Nephron (organoid): ENCODE measurements at regions not wholly inside any gene's neighbourhood (a gene's known extent, or its start where the extent isn't known, plus 50 kb on each side); places are given as distances from the start of the nearest gene placed in this dataset.

Source experiments
- H3K27ac Mint-ChIP-seq, 3 experiments: 2 replicates each; pipeline ENCODE4 v1.8.0; 2020; ENCODE audit warnings: mixed read lengths in 3 of 3, mild to moderate bottlenecking in 2 of 3, moderate library complexity in 1 of 3
- H3K27me3 Mint-ChIP-seq: 2 replicates; pipeline ENCODE4 v1.8.0; 2021; ENCODE audit warnings: low read depth, mild to moderate bottlenecking, moderate library complexity, mixed read lengths
- H3K36me3 Mint-ChIP-seq: 2 replicates; pipeline ENCODE4 v1.8.0; 2020; ENCODE audit warnings: low read depth, mixed read lengths
- H3K4me1 Mint-ChIP-seq: 2 replicates; pipeline ENCODE4 v1.8.0; 2020; ENCODE audit warnings: mixed read lengths
- H3K4me3 Mint-ChIP-seq, 3 experiments: 2 replicates each; pipeline ENCODE4 v1.8.0; 2020; ENCODE audit warnings: mild to moderate bottlenecking in 3 of 3, mixed read lengths in 3 of 3, moderate library complexity in 2 of 3
- H3K9me3 Mint-ChIP-seq: 2 replicates; pipeline ENCODE4 v1.8.0; 2020; ENCODE audit warnings: mixed read lengths
- CTCF ChIP-seq, 3 experiments: fragments of 200-600 bp; sonication (generic); IDR thresholded peaks; one replicate each; pipeline ENCODE4 v1.5.0; 2021; ENCODE audit warnings: antibody characterized with exemption in 3 of 3; ENCODE audit not compliant: unreplicated experiment in 3 of 3

- peaks cover 41% of the 10 kb centered on the region for H3K4me1 Mint-ChIP-seq
- peak overlapping the region; percentile 7 to 89 (median 57) for H3K27ac Mint-ChIP-seq
- H3K27me3 Mint-ChIP-seq: peaks cover 4% of the 10 kb centered on the region
- no peaks in the 10 kb centered on the region for H3K9me3 Mint-ChIP-seq
- H3K4me3 Mint-ChIP-seq: no peak overlapping the region
- TF ChIP-seq CTCF (IDR thresholded peaks at IDR 0.05; ENCODE audit: unreplicated experiment in 3 of 3): no peak
- H3K36me3 Mint-ChIP-seq: no peaks in the 10 kb centered on the region
These were observed 83.2 kb upstream of the HNF1B start for GRCh38 chr17:37827905-37828650.

- Mint-ChIP-seq H3K36me3 (no peaks in the 10 kb centered on the region), H3K4me3 (no peak overlapping the region), H3K27ac (peak overlapping the region; percentile 84 to 96 (median 95)), H3K4me1 (peaks cover 41% of the 10 kb centered on the region), H3K27me3 (no peaks in the 10 kb centered on the region), H3K9me3 (no peaks in the 10 kb centered on the region)
- no peak for TF ChIP-seq CTCF (IDR thresholded peaks at IDR 0.05; ENCODE audit: unreplicated experiment in 3 of 3)
These were observed 81.9 kb upstream of the HNF1B start for GRCh38 chr17:37826497-37827430.

- Mint-ChIP-seq H3K4me1 (peaks cover 41% of the 10 kb centered on the region), H3K9me3 (no peaks in the 10 kb centered on the region), H3K4me3 (no peak overlapping the region), H3K36me3 (no peaks in the 10 kb centered on the region), H3K27ac (peak overlapping the region; percentile 84 to 96 (median 95)), H3K27me3 (no peaks in the 10 kb centered on the region)
- TF ChIP-seq CTCF (IDR thresholded peaks at IDR 0.05; ENCODE audit: unreplicated experiment in 3 of 3): no peak
These were observed 81.0 kb upstream of the HNF1B start for GRCh38 chr17:37825851-37826250.

DNA sequence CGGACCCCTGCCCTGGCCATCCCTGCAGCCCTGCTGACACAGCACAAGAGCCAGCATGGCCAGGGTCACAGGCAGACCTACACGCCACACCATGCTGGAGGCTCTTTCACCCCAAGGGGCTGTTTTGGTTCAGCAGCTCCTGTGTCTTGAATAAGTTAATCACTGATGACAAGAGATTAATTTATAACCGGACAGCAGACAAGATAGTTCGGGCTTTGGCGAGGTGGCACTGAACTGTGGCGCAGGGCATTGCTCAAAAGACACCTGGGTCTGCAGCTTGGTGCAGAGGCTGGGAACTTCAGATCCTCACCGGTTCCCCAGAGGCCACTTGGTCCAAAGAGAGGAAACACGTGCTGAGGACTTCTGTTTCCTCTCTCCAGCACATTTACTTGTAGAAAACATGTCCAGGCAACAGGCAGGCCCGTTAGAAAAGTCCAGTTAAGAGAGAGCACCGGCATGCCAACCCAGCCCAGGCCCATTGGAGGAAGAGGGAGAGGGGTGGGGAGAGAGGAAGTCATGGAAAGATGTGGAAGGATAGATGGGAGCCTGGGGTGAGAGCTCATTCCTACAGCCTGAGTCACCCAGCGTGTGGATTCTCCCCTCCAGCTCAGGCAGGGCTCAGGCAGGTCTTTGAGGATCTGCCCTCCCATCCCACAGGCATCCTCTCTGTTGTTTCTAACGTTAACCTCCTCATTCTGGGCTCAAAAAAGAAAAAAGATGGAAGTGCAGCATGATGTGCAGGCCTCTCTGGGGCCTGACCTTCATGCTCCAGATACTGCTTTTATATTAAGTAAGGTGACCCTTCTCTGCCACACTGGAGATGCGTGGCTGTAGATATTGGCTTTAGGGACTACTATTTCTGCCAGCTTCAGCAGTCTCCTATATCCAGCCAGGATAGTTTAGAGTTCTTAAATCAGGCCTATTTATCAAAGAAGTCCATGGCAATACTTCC, 80.0 kb upstream of the HNF1B start:
- Mint-ChIP-seq H3K36me3 (no peaks in the 10 kb centered on the region), H3K4me3 (peak overlapping the region in 1 of 3 experiments; percentile 7), H3K27ac (peak overlapping the region; percentile 91 to 96 (median 95)), H3K9me3 (no peaks in the 10 kb centered on the region), H3K27me3 (no peaks in the 10 kb centered on the region), H3K4me1 (peaks cover 34% of the 10 kb centered on the region)
- TF ChIP-seq CTCF (IDR thresholded peaks at IDR 0.05; ENCODE audit: unreplicated experiment in 3 of 3): no peak

DNA sequence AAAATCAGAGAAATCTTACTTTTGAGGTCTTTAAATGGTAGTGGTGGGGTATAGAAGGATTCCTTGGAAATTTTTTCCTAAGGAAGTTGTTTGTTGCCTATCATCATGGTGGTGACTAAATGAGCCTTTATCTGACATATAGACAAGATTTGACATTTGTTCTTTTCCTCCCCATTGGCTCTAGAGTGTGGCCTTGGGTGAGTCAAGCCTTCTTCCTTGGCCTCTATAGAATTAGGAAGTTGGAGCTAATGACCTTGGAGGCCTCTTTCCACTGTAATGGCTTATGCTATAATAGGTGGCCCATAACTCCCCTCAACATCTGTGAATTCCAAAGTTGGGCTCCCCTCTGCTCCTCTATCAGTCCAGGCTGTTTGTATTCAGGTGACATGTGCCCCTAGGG, 79.1 kb upstream of the HNF1B start:
- no peaks in the 10 kb centered on the region for H3K27me3 Mint-ChIP-seq
- TF ChIP-seq CTCF (IDR thresholded peaks at IDR 0.05; ENCODE audit: unreplicated experiment in 3 of 3): no peak
- H3K36me3 Mint-ChIP-seq: no peaks in the 10 kb centered on the region
- peaks cover 32% of the 10 kb centered on the region for H3K4me1 Mint-ChIP-seq
- no peaks in the 10 kb centered on the region for H3K9me3 Mint-ChIP-seq
- peak overlapping the region; percentile 91 to 96 (median 95) for H3K27ac Mint-ChIP-seq
- no peak overlapping the region for H3K4me3 Mint-ChIP-seq
